IPS-NIHi11 (cell line): ENCODE measurements at regions not wholly inside any gene's neighbourhood (a gene's known extent, or its start where the extent isn't known, plus 50 kb on each side); places are given as distances from the start of the nearest gene placed in this dataset.

Experiments used
- DNase-seq: peaks from one replicate; pipeline ENCODE4 v3.0.0; 2012; ENCODE audit warnings: mixed read lengths, low spot score

DNA sequence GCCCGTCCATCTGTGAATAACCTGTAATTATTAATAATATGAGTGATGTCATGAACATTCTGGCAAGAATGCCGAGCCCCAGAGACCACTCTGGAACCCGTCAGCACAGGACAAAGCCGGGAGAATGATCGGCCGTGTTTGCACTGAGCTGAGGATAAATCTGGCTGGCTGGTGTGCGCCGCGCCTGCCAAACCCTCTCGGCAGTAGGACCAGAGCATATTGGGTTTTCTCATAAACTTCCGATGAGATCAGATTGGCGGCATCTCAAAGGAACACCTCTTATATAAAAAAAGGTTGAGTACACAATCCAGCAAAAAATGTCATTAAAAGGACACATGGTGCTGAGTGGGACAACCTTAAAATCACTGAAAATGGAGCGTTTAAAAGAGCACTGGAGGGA is 296.0 kb upstream of the MKI67 start:
- DNase-seq: no peak

DNA sequence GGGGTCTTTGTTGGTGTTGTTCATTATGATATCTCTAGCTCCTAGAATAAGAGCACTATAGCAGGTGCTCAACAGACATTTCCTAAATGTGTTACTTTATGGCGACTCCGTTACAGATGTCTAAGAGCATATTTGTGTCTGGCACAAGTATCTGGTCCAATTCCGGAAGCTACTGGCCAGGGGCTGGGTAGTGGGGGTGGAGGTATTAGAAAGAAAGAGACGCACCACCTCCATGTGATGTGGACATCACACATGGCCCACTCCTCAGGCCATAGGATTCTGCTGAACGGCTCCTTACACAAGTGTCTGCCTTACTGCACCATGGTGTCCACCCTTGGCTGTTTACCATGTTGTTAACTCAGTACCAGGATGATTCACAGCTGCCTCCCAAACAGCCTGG is 296.8 kb upstream of the MKI67 start:
- no peak for DNase-seq

DNA sequence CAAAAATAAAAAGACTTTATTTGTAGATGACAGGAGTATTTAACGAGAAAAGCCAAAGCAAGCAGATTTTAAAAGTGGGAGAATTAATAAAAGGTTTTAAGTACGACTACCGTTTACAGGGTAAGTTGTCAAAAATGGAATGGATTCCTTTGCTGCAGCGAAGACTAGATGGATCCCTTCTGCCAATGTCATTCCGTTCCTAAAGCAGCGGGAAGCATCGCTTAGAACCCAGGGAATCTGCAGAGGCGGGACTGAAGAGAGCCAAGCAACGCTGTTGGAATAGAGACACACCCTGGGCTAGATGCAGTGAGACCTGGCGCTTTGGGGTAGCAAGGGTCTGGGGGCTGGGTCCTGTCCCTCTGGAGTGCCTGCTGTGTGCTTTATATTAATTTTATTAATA is 303.1 kb upstream of the MKI67 start:
- no peak for DNase-seq

- no peak for DNase-seq
Measured at GRCh38 chr10:128429835-128430513, 303.8 kb upstream of the MKI67 start.

DNA sequence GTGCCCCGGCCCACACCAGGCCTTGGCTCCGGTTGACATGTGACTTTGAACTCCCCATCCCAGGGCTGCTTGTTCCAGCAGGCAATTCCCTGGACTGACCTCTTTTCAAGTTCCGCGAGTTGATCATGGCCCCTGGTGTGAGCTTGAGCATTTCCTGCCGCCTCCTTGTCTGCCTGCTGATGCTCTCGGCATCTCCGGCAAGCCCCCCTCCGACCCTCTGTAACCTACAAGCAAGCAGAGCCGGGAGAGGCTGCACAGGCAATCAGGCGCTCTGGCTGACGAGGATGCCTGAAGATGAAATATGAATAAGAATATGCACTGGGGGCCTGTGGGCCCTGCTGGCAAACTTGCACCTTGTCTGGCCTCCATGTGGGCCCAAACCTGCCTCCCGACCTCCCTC is 304.9 kb upstream of the MKI67 start:
- no peak for DNase-seq

- DNase-seq: no peak
Measured at GRCh38 chr10:128431506-128431905, 305.3 kb upstream of the MKI67 start.

- DNase-seq: no peak
Measured at GRCh38 chr10:128432011-128432410, 305.8 kb upstream of the MKI67 start.

DNA sequence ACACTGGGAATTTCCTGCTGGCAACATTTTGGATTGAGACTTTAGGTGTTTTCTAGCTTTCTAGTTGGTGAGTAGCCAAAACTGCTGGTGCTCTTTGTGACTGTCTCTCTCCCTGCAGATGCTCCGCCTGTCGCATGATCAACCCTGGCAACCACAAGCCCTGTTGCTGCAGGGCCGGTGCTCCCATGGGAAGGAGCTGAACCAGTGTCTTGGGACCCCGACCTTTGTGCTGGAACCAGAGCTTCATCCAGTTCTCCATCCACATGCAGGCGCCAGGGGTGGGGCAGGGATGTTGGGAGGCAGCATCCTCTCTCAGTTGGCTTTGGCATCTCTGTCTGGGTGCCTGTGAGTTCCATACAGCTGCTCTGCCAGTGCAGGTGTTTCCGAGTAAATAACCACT is 306.2 kb upstream of the MKI67 start:
- DNase-seq: no peak

GRCh38 chr10:128435811-128436210 is 309.6 kb upstream of the MKI67 start:
- no peak for DNase-seq

DNA sequence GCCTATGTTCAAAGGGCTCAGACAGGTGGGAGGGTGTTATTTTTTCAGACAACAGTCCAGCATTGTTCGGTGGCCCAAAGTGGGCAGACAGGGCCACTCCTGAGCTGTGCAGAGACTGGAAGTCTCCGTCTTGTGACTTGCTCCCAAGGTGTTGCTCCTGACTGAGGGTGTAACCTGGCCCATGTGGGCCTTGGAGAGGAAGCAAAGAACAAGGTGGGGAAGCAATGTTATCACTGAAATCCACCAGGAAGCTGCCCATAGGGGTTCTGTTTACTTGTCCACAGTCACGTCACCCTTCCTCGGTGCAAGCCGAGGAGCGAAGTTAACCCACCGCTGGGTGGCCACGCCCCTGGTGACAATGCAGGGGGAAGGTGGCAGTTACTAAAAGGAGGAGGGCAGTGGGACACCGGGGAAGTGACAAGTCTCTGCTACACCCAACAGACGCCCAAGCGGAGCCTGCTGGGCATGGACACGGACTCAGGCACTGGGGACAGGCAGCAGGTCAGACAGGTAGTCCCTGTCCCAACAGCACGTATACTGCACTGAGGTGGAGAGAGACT is 311.6 kb upstream of the MKI67 start:
- no peak for DNase-seq

DNA sequence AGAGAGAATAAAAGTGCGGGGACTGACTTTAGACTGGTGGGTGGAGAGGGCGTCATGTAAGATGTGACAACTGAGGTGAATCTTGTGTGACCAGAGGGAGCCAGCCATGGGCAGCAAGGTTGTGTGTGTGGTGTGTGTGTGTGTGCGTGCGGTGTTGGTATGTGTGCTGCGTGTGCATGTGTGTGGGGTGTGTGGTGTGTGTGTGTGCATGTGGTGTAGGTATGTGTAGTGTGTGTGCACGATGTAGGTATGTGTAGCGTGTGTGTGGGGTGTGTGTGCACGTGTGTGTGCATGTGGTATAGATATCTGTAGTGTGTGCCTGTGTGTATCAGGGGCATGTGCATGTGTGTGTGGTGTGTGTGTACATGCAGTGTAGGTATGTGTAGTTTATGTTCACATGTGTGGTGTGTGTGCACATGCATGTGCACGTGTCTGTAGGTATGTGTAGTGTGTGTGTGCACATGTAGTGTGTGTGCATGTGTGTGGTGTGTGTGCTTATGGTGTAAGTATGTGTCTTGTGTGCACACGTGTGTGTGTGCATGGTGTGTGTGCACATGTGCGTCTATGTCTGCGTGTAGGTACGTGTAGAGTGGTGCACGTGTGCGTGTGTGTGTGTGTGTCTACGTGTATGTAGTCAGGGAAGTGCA is 312.3 kb upstream of the MKI67 start:
- no peak for DNase-seq

- DNase-seq: no peak
Measured at GRCh38 chr10:128440513-128441160, 314.4 kb upstream of the MKI67 start.

GRCh38 chr10:128443925-128444518 is 317.8 kb upstream of the MKI67 start:
- no peak for DNase-seq

DNA sequence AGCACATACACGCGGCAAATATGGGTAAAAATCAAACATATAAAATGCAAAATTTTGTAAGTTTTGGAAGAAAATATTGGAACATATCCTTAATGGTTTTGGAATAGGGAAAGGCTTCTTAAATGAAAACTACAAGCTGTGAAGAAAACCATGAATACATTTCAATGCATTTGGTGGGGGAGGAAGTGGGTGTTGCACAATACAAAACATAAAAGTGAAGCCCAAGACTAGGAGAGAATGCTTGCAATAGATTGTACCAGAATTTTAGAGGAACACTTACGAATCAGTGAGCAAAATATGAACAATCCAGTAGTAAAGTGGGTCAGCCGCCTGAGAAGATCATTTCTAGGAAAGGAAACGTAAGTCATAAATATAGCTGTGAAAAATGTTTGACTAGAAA is 322.6 kb upstream of the MKI67 start:
- no peak for DNase-seq

DNA sequence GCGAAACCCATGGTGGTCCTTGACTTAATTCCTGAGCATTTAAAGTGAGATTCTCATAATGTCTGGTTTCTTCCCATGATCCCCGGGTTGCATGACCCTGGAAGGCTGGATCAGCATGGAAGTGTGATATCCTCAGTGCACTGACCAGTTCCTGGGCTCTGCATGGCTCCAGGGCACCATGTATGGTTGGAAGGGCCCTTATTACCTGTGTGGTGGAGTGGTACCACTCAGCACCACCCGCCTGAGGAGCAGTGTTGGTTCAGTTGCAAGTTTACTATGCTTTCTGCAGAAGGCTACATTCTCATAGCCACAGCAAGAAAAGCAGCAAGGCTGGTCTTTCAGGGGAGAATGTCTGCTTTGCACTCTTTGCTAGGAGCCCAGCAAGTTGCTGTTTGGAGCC is 325.7 kb upstream of the MKI67 start:
- DNase-seq: no peak

- no peak for DNase-seq
Measured at GRCh38 chr10:128456271-128456670, 330.0 kb upstream of the MKI67 start.

GRCh38 chr10:128457136-128457535 is 330.9 kb upstream of the MKI67 start:
- no peak for DNase-seq

GRCh38 chr10:128461991-128462390 is 335.8 kb upstream of the MKI67 start:
- DNase-seq: no peak

- no peak for DNase-seq
Measured at GRCh38 chr10:128462844-128463243, 336.6 kb upstream of the MKI67 start.

- no peak for DNase-seq
Measured at GRCh38 chr10:128463991-128464760, 338.0 kb upstream of the MKI67 start.

- DNase-seq: no peak
Measured at GRCh38 chr10:128465697-128466096, 339.5 kb upstream of the MKI67 start.

DNA sequence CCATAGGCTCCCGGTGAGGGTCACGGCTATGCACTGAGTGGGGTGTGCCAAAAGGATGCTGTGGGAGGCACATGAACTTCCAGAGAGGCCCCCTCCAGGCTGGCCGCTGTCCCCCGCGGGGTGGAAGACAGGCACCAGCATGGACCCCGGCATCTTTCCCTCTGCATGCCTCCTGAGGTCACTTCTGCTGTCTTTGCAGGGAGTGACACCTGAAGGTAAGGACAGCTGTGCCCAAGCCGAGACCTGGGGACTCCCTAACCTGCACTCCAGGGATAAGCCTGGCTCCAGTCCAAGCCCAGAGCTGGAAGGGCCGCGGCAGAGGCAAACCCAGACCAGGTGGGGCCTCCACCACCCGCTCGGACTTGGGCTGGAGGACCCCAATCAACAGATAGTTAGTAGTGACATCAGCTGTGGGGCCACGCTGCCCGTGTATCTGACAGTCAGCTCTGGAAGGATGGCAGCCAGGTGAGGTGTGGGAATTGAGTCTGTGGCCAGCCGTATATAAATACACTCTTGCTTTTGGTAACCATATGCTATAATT is 340.7 kb upstream of the MKI67 start:
- DNase-seq: no peak
